H9 (cell line): ENCODE measurements at regions not wholly inside any gene's neighbourhood (a gene's known extent, or its start where the extent isn't known, plus 50 kb on each side); places are given as distances from the start of the nearest gene placed in this dataset.

Source experiments
- DNase-seq: peaks from one replicate; pipeline ENCODE4 v3.0.0-alpha.2; 2017
- H2AFZ ChIP-seq: one replicate; pipeline ENCODE4 v1.6.1; 2013; ENCODE audit warnings: mild to moderate bottlenecking, low read length, control low read depth, moderate library complexity
- H2AK5ac ChIP-seq: 2 replicates; pipeline ENCODE4 v1.6.1; 2013; ENCODE audit warnings: low read length, control low read depth, mixed read lengths; ENCODE audit not compliant: insufficient read length
- H2BK120ac ChIP-seq: one replicate; pipeline ENCODE4 v1.6.1; 2013; ENCODE audit warnings: low read depth, mild to moderate bottlenecking, low read length, control low read depth, inconsistent platforms; ENCODE audit not compliant: poor library complexity, severe bottlenecking
- H2BK12ac ChIP-seq: 2 replicates; pipeline ENCODE4 v1.6.1; 2013; ENCODE audit warnings: low read length, control low read depth, mixed read lengths, low read depth; ENCODE audit not compliant: insufficient read length
- H2BK15ac ChIP-seq: 2 replicates; pipeline ENCODE4 v1.6.1; 2013; ENCODE audit warnings: low read depth, low read length, control low read depth
- H2BK20ac ChIP-seq: one replicate; pipeline ENCODE4 v1.6.1; 2013; ENCODE audit warnings: low read depth, mild to moderate bottlenecking, low read length, control low read depth, inconsistent platforms; ENCODE audit not compliant: poor library complexity, severe bottlenecking
- H2BK5ac ChIP-seq: 2 replicates; pipeline ENCODE4 v1.6.1; 2013; ENCODE audit warnings: low read length, control low read depth, mixed read lengths; ENCODE audit not compliant: insufficient read length
- H3K14ac ChIP-seq: 2 replicates; pipeline ENCODE4 v1.6.1; 2013; ENCODE audit warnings: low read length, control low read depth; ENCODE audit not compliant: insufficient read depth
- H3K18ac ChIP-seq: 2 replicates; pipeline ENCODE4 v1.6.1; 2013; ENCODE audit warnings: low read depth, mild to moderate bottlenecking, mixed read lengths, low read length, control low read depth; ENCODE audit not compliant: insufficient read length
- H3K23ac ChIP-seq: 2 replicates; pipeline ENCODE4 v1.6.1; 2013; ENCODE audit warnings: low read length, control low read depth, mixed read lengths, low read depth; ENCODE audit not compliant: insufficient read length
- H3K23me2 ChIP-seq: 2 replicates; pipeline ENCODE4 v1.6.1; 2013; ENCODE audit warnings: low read depth, mild to moderate bottlenecking, mixed read lengths, low read length, control low read depth; ENCODE audit not compliant: insufficient read length, poor library complexity, severe bottlenecking
- H3K27ac ChIP-seq: 2 replicates; pipeline ENCODE4 v1.5.1; 2013; ENCODE audit warnings: low read length, control low read depth, mixed read lengths, low read depth; ENCODE audit not compliant: insufficient read length
- H3K27me3 ChIP-seq: 2 replicates; pipeline ENCODE4 v1.6.1; 2013; ENCODE audit warnings: low read length, control low read depth, inconsistent platforms; ENCODE audit not compliant: insufficient read depth
- H3K4ac ChIP-seq: 2 replicates; pipeline ENCODE4 v1.6.1; 2013; ENCODE audit warnings: low read depth, mild to moderate bottlenecking, control low read depth, inconsistent platforms, low read length, moderate library complexity
- H3K4me1 ChIP-seq: 2 replicates; pipeline ENCODE4 v1.6.1; 2013; ENCODE audit warnings: low read length, control low read depth, inconsistent platforms; ENCODE audit not compliant: insufficient read depth
- H3K4me2 ChIP-seq: 2 replicates; pipeline ENCODE4 v1.6.1; 2013; ENCODE audit warnings: low read length, control low read depth, mixed read lengths; ENCODE audit not compliant: insufficient read length, insufficient read depth
- H3K56ac ChIP-seq: 2 replicates; pipeline ENCODE4 v1.6.1; 2013; ENCODE audit warnings: low read depth, mild to moderate bottlenecking, mixed read lengths, low read length, control low read depth; ENCODE audit not compliant: insufficient read length
- H3K79me1 ChIP-seq: 2 replicates; pipeline ENCODE4 v1.6.1; 2013; ENCODE audit warnings: low read depth, mild to moderate bottlenecking, moderate library complexity, low read length, control low read depth, inconsistent platforms; ENCODE audit not compliant: insufficient read depth, poor library complexity, severe bottlenecking
- H3K79me2 ChIP-seq: 2 replicates; pipeline ENCODE4 v1.6.1; 2013; ENCODE audit warnings: low read length, control low read depth, inconsistent platforms; ENCODE audit not compliant: insufficient read depth
- H3K9ac ChIP-seq: 2 replicates; pipeline ENCODE4 v1.6.1; 2013; ENCODE audit warnings: low read length, control low read depth, mixed read lengths; ENCODE audit not compliant: insufficient read length; ENCODE audit errors: extremely low read depth
- H3K9me3 ChIP-seq: one replicate; pipeline ENCODE4 v1.6.1; 2013; ENCODE audit warnings: low read depth, low read length, inconsistent platforms; ENCODE audit not compliant: control insufficient read depth
- H3T11ph ChIP-seq: one replicate; pipeline ENCODE4 v1.6.1; 2013; ENCODE audit warnings: mild to moderate bottlenecking, low read length, control low read depth, inconsistent platforms
- H4K20me1 ChIP-seq: one replicate; pipeline ENCODE4 v1.6.1; 2013; ENCODE audit not compliant: control insufficient read depth, insufficient read length, insufficient read depth
- H4K5ac ChIP-seq: 2 replicates; pipeline ENCODE4 v1.6.1; 2013; ENCODE audit warnings: low read depth, mild to moderate bottlenecking, mixed read lengths, low read length, control low read depth; ENCODE audit not compliant: insufficient read length
- H4K8ac ChIP-seq: replicated peaks from 2 replicates; pipeline ENCODE4 v1.6.1; 2013; ENCODE audit warnings: low read length, control low read depth, mixed read lengths, low read depth; ENCODE audit not compliant: insufficient read length
- H4K91ac ChIP-seq: 2 replicates; pipeline ENCODE4 v1.6.1; 2013; ENCODE audit warnings: low read depth, mild to moderate bottlenecking, moderate library complexity, mixed read lengths, low read length, control low read depth; ENCODE audit not compliant: insufficient read length
- H3K27ac Mint-ChIP-seq, 3 experiments: 2 replicates in 2 of 3; 3 replicates in 1 of 3; pipeline ENCODE4 v1.8.0; 2020 to 2021; ENCODE audit warnings: mixed read lengths in 3 of 3, mild to moderate bottlenecking in 1 of 3, moderate library complexity in 1 of 3
- H3K27me3 Mint-ChIP-seq: 2 replicates; pipeline ENCODE4 v1.8.0; 2021; ENCODE audit warnings: low read depth, mild to moderate bottlenecking, moderate library complexity, mixed read lengths
- H3K36me3 Mint-ChIP-seq, 3 experiments: 2 replicates in 2 of 3; 3 replicates in 1 of 3; pipeline ENCODE4 v1.8.0; 2020 to 2021; ENCODE audit warnings: low read depth in 3 of 3, mixed read lengths in 3 of 3; ENCODE audit not compliant: insufficient read depth in 1 of 3
- H3K4me1 Mint-ChIP-seq, 2 experiments: 2 replicates each; pipeline ENCODE4 v1.8.0; 2020; ENCODE audit warnings: mixed read lengths in 2 of 2
- H3K4me3 Mint-ChIP-seq, 2 experiments: 2 replicates in 1 of 2; 3 replicates in 1 of 2; pipeline ENCODE4 v1.8.0; 2020 to 2021; ENCODE audit warnings: mild to moderate bottlenecking in 2 of 2, mixed read lengths in 2 of 2, moderate library complexity in 1 of 2
- H3K9me3 Mint-ChIP-seq, 2 experiments: 2 replicates in 1 of 2; 3 replicates in 1 of 2; pipeline ENCODE4 v1.8.0; 2020; ENCODE audit warnings: mild to moderate bottlenecking in 2 of 2, mixed read lengths in 2 of 2, moderate library complexity in 1 of 2
- WGBS: extraction: QIAGEN DNeasy Blood & Tissue Kit; methylation state at CpG from one replicate; pipeline ENCODE4 v1.1.7; 2013; ENCODE audit warnings: missing lambda C conversion rate, low lambda C conversion rate, mixed read lengths; ENCODE audit not compliant: insufficient read length; ENCODE audit errors: extremely low coverage; 5-methylcytosine and 5-hydroxymethylcytosine counted together
- TF ChIP-seq, protein P1 (sequence below): fragments of 200-600 bp; sonication (generic); conservative IDR thresholded peaks from 3 replicates; pipeline ENCODE4 v1.8.0; 2021; ENCODE audit warnings: antibody characterized with exemption, mild to moderate bottlenecking

DNA sequence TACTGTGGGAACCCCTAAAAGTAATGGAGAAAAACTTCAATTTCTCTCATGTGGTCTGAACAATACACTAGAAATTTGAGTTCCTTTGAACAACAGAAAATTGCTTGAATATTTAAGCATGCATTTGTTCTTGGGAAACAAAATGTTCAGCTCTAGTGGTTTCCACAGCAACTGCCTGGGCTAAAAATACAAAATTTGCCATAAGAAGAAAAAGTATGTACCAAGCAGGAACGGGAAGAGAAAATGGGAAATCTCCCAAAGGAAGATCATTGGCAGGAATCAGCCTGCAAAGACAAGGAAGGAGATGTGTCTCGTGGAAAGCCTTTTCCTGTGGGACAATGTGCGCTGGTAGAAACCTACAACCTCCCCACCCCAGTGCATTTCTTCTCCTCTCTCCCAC, 119.0 kb upstream of the DPT start:
- H3K56ac ChIP-seq = no peak overlapping the region
- H2BK120ac ChIP-seq = no peak overlapping the region
- no peak overlapping the region for H4K8ac ChIP-seq
- no peak overlapping the region for H3K27ac ChIP-seq
- no peak overlapping the region for H3K4me3 Mint-ChIP-seq
- no peaks in the 10 kb centered on the region for H3K27me3 Mint-ChIP-seq
- DNase-seq = no peak
- peaks cover 3% of the 10 kb centered on the region; the same call in 1 of the 2 replicates for H3K4me1 ChIP-seq
- H3K9me3 ChIP-seq = no peaks in the 10 kb centered on the region
- no peak overlapping the region for H3K14ac ChIP-seq
- no peak overlapping the region for H3K4ac ChIP-seq
- H3K27ac Mint-ChIP-seq = no peak overlapping the region; a peak in 1 of 7 replicates
- no peaks in the 10 kb centered on the region for H4K20me1 ChIP-seq
- H3T11ph ChIP-seq = no peak overlapping the region
- H3K4me2 ChIP-seq = no peak overlapping the region
- no peak overlapping the region for H2AFZ ChIP-seq
- no peaks in the 10 kb centered on the region for H3K9me3 Mint-ChIP-seq
- no peak overlapping the region for H4K5ac ChIP-seq
- H3K18ac ChIP-seq = no peak overlapping the region
- H2BK20ac ChIP-seq = no peak overlapping the region
- no peak overlapping the region for H4K91ac ChIP-seq
- H3K9ac ChIP-seq = no peak overlapping the region
- no peak overlapping the region for H2BK12ac ChIP-seq
- TF ChIP-seq, protein P1, sequence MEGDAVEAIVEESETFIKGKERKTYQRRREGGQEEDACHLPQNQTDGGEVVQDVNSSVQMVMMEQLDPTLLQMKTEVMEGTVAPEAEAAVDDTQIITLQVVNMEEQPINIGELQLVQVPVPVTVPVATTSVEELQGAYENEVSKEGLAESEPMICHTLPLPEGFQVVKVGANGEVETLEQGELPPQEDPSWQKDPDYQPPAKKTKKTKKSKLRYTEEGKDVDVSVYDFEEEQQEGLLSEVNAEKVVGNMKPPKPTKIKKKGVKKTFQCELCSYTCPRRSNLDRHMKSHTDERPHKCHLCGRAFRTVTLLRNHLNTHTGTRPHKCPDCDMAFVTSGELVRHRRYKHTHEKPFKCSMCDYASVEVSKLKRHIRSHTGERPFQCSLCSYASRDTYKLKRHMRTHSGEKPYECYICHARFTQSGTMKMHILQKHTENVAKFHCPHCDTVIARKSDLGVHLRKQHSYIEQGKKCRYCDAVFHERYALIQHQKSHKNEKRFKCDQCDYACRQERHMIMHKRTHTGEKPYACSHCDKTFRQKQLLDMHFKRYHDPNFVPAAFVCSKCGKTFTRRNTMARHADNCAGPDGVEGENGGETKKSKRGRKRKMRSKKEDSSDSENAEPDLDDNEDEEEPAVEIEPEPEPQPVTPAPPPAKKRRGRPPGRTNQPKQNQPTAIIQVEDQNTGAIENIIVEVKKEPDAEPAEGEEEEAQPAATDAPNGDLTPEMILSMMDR = no peak
- H3K23ac ChIP-seq = no peak overlapping the region
- peaks cover 8 to 22% of the 10 kb centered on the region in 2 experiments; a peak in 3 of 4 replicates for H3K4me1 Mint-ChIP-seq
- H2BK15ac ChIP-seq = no peak overlapping the region
- no peak overlapping the region for H2BK5ac ChIP-seq
- H3K79me1 ChIP-seq = no peaks in the 10 kb centered on the region
- no peaks in the 10 kb centered on the region for H3K79me2 ChIP-seq
- H3K36me3 Mint-ChIP-seq = no peaks in the 10 kb centered on the region
- WGBS = no CpG with 5 or more reads among the region's 3 CpGs
- no peaks in the 10 kb centered on the region for H3K27me3 ChIP-seq
- H3K23me2 ChIP-seq = no peaks in the 10 kb centered on the region
- no peak overlapping the region for H2AK5ac ChIP-seq
